ENCODE measurements at regions not wholly inside any gene's neighbourhood (a gene's known extent, or its start where the extent isn't known, plus 50 kb on each side); places are given as distances from the start of the nearest gene placed in this dataset.

GRCh38 chr1:70779571-70779970 lies 268.0 kb downstream of the PTGER3 start:
- TF ChIP-seq, protein P1, sequence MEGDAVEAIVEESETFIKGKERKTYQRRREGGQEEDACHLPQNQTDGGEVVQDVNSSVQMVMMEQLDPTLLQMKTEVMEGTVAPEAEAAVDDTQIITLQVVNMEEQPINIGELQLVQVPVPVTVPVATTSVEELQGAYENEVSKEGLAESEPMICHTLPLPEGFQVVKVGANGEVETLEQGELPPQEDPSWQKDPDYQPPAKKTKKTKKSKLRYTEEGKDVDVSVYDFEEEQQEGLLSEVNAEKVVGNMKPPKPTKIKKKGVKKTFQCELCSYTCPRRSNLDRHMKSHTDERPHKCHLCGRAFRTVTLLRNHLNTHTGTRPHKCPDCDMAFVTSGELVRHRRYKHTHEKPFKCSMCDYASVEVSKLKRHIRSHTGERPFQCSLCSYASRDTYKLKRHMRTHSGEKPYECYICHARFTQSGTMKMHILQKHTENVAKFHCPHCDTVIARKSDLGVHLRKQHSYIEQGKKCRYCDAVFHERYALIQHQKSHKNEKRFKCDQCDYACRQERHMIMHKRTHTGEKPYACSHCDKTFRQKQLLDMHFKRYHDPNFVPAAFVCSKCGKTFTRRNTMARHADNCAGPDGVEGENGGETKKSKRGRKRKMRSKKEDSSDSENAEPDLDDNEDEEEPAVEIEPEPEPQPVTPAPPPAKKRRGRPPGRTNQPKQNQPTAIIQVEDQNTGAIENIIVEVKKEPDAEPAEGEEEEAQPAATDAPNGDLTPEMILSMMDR (IDR thresholded peaks at IDR 0.05), result no peak

GRCh38 chr1:70785287-70785686 lies 262.3 kb downstream of the PTGER3 start:
- TF ChIP-seq, protein P1 (IDR thresholded peaks at IDR 0.05), result no peak

- TF ChIP-seq, protein P1 (IDR thresholded peaks at IDR 0.05), result no peak
These were observed 257.2 kb downstream of the PTGER3 start for GRCh38 chr1:70790232-70790923.

GRCh38 chr1:70805641-70806040 lies 242.0 kb downstream of the PTGER3 start:
- TF ChIP-seq, protein P1 (IDR thresholded peaks at IDR 0.05), result no peak

- TF ChIP-seq, protein P1 (IDR thresholded peaks at IDR 0.05), result no peak
These were observed 240.4 kb downstream of the PTGER3 start for GRCh38 chr1:70807088-70807664.

DNA sequence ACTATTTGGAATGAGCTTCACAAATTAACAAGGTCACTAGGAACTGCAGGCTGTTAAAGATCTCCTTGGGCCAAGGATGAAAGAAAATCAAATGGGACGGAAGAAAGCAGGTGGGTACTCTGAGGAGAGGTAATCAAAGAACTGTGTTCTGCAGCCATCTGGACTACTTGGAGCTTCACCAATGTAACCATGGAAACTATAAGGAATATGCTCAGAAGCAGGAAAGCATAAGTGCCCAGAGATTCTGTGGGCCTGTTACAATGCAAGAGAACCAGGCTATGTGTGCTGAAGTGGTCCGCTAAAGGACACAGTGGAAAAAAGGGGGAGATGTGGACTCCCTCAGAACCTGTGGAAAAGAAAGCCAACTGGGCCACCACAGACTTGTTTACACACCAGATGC lies 238.5 kb downstream of the PTGER3 start:
- TF ChIP-seq, protein P1 (IDR thresholded peaks at IDR 0.05), result no peak

- TF ChIP-seq, protein P1 (IDR thresholded peaks at IDR 0.05), result no peak
These were observed 235.8 kb downstream of the PTGER3 start for GRCh38 chr1:70811815-70812214.

Data from LNCAP (cell line).